ENCODE measurements at regions not wholly inside any gene's neighbourhood (a gene's known extent, or its start where the extent isn't known, plus 50 kb on each side); places are given as distances from the start of the nearest gene placed in this dataset.

GRCh38 chr20:17837179-17837578 is 131.4 kb downstream of the SNX5 start (continued):
- TF ChIP-seq ZBTB26 (CRISPR knock-in tag; IDR thresholded peaks at IDR 0.05; ENCODE audit: borderline replicate concordance) (no peak), ZNF737 (CRISPR knock-in tag; IDR thresholded peaks at IDR 0.05; ENCODE audit: borderline replicate concordance) (no peak)

- DNase-seq (ENCODE audit: low spot score): no peak
- no peak overlapping the region for H2AFZ ChIP-seq (ENCODE audit: low read length)
- no peaks in the 10 kb centered on the region for H3K79me2 ChIP-seq (ENCODE audit: insufficient read depth, low read length)
- intact Hi-C loops (cut with micrococcal nuclease; ENCODE audit: unreplicated experiment): no loop called here
- no peaks in the 10 kb centered on the region; the same call in 1 of the 2 replicates for H3K9me3 ChIP-seq (ENCODE audit: low read length)
- 68% methylated on average over 12 of the region's 12 CpGs for WGBS (ENCODE audit: low lambda C conversion rate)
- H3K27me3 ChIP-seq (ENCODE audit: control insufficient read depth in 1 of 2, insufficient read depth in 2 of 2, low read length in 2 of 2): peaks cover 0 to 10% of the 10 kb centered on the region in 2 experiments; a peak in 3 of 5 replicates
- peaks cover 20% of the 10 kb centered on the region for H3K4me1 ChIP-seq (ENCODE audit: insufficient read depth, low read length)
- no peak overlapping the region for H3K4me2 ChIP-seq (ENCODE audit: low read depth, low read length)
- H3K9ac ChIP-seq (ENCODE audit: insufficient read depth, low read depth, low read length): no peak overlapping the region
- in situ Hi-C loops (cut with HindIII; ENCODE audit: extremely low pct_ligation_motif_present, low pct_unique_long_range_greater_than_20kb): no loop called here
- peak; percentile 14; the same call in 1 of the 3 replicates for ATAC-seq
- no peak overlapping the region for H3K4me3 ChIP-seq (replicated peaks in 1 of 3; ENCODE audit: insufficient read depth in 1 of 3, low read depth in 2 of 3, low read length in 3 of 3)
- H4K20me1 ChIP-seq (ENCODE audit: insufficient read depth, low read length): no peaks in the 10 kb centered on the region
- BruUV-seq (replicated peaks): no TSS peak
- ChIA-PET POLR2A (interaction anchor here (1.0 to 2.4 kb wide), 5 partner anchors 14 to 154 kb away, joined by 3 to 14 read pairs (median 3); partner anchors contain the start of gene RRBP1), CTCF (ENCODE audit: low intra/inter-chr PET ratio, low total read pairs) (no interaction called here)
- no peak for FAIRE-seq
- no peak overlapping the region for H3K27ac ChIP-seq (ENCODE audit: extremely low read length, insufficient read depth, low read length)
- H3K36me3 ChIP-seq (replicated peaks in 1 of 2; ENCODE audit: control insufficient read depth in 1 of 2, insufficient read depth in 2 of 2, low read length in 2 of 2): no peaks in the 10 kb centered on the region
- no peak for TF ChIP-seq ZBTB40 (IDR thresholded peaks at IDR 0.05)
- TF ChIP-seq ZBTB40 (CRISPR knock-in tag; IDR thresholded peaks at IDR 0.05): no peak
- no peak for TF ChIP-seq SNAI1 (CRISPR knock-in tag; IDR thresholded peaks at IDR 0.05; ENCODE audit: borderline replicate concordance)
- TF ChIP-seq ZNF281 (CRISPR knock-in tag; IDR thresholded peaks at IDR 0.05; ENCODE audit: borderline replicate concordance): no peak
- TF ChIP-seq NR3C1 (CRISPR knock-in tag; IDR thresholded peaks at IDR 0.05): no peak
- no peak for TF ChIP-seq ZFP62 (CRISPR knock-in tag; IDR thresholded peaks at IDR 0.05)
- no peak for TF ChIP-seq GATA4 (IDR thresholded peaks at IDR 0.05; ENCODE audit: borderline replicate concordance, low read depth)
- no peak for TF ChIP-seq ZNF225 (CRISPR knock-in tag; IDR thresholded peaks at IDR 0.05)
Observed at GRCh38 chr20:17836303-17836861, 132.2 kb downstream of the SNX5 start.

Data from HepG2 (cell line).